ENCODE measurements at regions not wholly inside any gene's neighbourhood (a gene's known extent, or its start where the extent isn't known, plus 50 kb on each side); places are given as distances from the start of the nearest gene placed in this dataset.

DNA sequence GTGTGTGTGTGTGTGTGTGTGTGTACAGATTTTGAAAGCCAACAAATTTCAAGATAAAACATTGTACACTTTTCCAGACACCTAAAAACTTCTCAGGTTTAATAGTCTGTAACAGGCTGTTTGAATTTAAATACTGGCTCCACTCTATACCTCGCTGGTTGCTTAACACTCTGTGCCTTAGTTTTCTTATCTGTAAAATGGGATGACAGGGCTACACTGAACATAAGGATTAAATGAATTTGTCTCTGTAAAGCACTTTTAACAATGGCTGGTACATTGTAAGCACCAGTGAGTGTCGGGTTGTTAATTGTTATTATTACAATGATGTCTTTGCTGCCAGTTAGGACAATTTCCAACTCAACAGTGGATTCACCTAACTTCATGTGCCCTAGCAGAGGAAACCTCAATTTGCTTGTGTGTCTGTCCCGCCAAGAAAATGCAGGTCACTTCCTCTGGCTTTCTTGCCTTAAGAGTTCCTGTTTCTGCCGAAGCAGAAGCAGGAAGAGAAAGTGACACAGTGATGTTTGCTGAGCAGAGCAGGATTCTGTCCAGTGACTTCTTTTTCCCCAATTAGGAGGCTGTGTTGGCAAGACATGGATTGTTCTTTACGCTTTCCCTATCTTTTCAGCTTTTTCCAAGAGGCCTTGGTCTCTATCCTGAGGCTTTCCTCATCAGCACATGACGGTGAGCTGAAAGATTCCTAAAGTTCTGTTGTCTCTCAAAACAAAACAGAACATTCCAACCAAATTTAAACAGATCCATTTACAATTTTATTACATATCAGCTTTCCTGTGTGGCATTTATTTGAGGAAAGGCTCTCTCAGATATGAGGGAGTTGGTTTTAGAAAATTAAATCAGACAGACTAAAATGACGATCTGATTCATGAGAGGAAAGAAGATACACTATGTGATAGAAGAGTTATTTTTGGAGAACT lies 154.1 kb upstream of the ATP2B1 start:
- peak; percentile 42 for DNase-seq
- whole genome bisulfite sequencing, 2 donors (ENCODE audit: low coverage in 1 of 2), result 51 to 52% methylated on average over 6 to 7 of the region's 7 CpGs
- TF ChIP-seq, protein P1, sequence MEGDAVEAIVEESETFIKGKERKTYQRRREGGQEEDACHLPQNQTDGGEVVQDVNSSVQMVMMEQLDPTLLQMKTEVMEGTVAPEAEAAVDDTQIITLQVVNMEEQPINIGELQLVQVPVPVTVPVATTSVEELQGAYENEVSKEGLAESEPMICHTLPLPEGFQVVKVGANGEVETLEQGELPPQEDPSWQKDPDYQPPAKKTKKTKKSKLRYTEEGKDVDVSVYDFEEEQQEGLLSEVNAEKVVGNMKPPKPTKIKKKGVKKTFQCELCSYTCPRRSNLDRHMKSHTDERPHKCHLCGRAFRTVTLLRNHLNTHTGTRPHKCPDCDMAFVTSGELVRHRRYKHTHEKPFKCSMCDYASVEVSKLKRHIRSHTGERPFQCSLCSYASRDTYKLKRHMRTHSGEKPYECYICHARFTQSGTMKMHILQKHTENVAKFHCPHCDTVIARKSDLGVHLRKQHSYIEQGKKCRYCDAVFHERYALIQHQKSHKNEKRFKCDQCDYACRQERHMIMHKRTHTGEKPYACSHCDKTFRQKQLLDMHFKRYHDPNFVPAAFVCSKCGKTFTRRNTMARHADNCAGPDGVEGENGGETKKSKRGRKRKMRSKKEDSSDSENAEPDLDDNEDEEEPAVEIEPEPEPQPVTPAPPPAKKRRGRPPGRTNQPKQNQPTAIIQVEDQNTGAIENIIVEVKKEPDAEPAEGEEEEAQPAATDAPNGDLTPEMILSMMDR (IDR thresholded peaks at IDR 0.05), result no peak
- no peak for TF ChIP-seq POLR2AphosphoS5 (IDR thresholded peaks at IDR 0.05)
- no peak for TF ChIP-seq EP300 (IDR thresholded peaks at IDR 0.05; ENCODE audit: low read depth)
- no peak for TF ChIP-seq POLR2A (IDR thresholded peaks at IDR 0.05)
- Histone ChIP-seq H3K9me3 (no peaks in the 10 kb centered on the region), H3K4me1 (peaks cover 0 to 10% (median 0%) of the 10 kb centered on the region in 4 donors), H3K36me3 (no peaks in the 10 kb centered on the region), H3K27me3 (no peaks in the 10 kb centered on the region), H3K4me3 (no peak overlapping the region), H3K27ac (peak overlapping the region; percentile 39 to 76 (median 54))
- in situ Hi-C loops (cut with MboI; ENCODE audit: low pct_ligation_motif_present in 1 of 4, low pct_unique_long_range_greater_than_20kb in 1 of 4, low sequenced_read_pairs in 3 of 4), result no loop called here
- intact Hi-C loops (cut with DNase I; ENCODE audit: low total_unique reads), result no loop called here

DNA sequence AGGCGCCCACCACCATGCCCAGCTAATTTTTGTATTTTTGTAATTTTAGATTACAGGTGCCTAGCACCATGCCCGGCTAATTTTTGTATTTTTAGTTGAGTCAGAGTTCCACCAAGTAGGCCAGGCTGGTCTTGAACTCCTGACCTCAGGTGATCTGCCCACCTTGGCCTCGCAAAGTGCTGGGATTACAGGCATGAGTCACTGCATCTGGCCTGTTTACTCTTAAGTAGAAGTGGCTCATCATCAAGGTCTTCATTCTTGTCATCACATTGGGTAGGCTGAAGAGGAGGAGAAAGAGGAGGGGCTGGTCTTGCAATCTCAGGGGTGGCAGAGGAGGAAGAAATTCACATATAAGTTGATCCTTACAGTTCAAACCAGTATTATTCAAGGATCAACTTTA lies 152.4 kb upstream of the ATP2B1 start:
- no peak for TF ChIP-seq POLR2AphosphoS5 (IDR thresholded peaks at IDR 0.05)
- no peak for TF ChIP-seq EP300 (IDR thresholded peaks at IDR 0.05; ENCODE audit: low read depth)
- TF ChIP-seq POLR2A (IDR thresholded peaks at IDR 0.05), result no peak
- TF ChIP-seq, protein P1 (IDR thresholded peaks at IDR 0.05), result no peak
- WGBS, 2 donors (ENCODE audit: low coverage in 1 of 2), result 75 to 100% methylated on average over 1 to 3 of the region's 3 CpGs
- Histone ChIP-seq H3K36me3 (no peaks in the 10 kb centered on the region), H3K9me3 (no peaks in the 10 kb centered on the region), H3K27me3 (no peaks in the 10 kb centered on the region), H3K4me1 (peaks cover 0 to 10% (median 0%) of the 10 kb centered on the region in 4 donors), H3K27ac (no peak overlapping the region), H3K4me3 (no peak overlapping the region)
- intact Hi-C loops (cut with DNase I; ENCODE audit: low total_unique reads), result no loop called here
- DNase-seq, result no peak
- in situ Hi-C loops (cut with MboI; ENCODE audit: low pct_ligation_motif_present in 1 of 4, low pct_unique_long_range_greater_than_20kb in 1 of 4, low sequenced_read_pairs in 3 of 4), result no loop called here

DNA sequence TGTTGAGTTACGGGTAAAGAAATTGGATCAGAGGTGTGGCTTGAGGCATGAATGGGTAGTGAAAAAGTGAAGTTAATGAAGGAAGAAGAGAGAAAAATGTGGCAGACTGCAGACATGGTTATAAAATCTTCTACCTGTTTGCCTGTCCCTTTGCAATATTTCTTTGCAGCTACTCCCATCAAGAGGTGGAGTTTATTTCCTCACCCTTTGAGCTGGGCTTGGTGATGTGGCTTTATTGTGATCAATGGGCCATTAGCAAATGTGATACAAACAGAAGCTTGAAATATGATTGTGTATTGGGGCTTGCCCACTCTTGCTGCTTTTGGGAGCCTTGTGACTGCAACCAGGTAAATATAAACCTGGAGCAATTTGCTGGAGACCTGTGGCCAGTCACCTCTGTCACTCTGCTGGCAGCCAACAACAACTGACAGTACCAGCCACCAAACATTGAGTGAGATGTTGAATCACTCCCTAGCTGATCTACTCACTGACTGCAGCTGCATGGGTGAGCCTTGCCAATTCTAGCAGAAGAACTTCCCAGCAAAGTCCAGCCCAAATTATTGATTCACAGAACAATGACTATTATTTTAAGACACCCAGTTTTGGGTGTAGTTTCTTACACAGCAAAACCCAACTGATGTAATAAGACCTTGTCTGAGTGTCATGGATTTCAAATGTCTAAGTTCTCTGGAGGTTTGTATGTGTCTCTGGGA lies 151.0 kb upstream of the ATP2B1 start:
- Histone ChIP-seq H3K27me3 (no peaks in the 10 kb centered on the region), H3K4me1 (peaks cover 0 to 10% (median 0%) of the 10 kb centered on the region in 4 donors), H3K36me3 (no peaks in the 10 kb centered on the region), H3K9me3 (no peaks in the 10 kb centered on the region), H3K4me3 (no peak overlapping the region), H3K27ac (no peak overlapping the region)
- no peak for DNase-seq
- 0% methylated on average over 1 of the region's 1 CpG for WGBS, 2 donors (ENCODE audit: low coverage in 1 of 2)
- intact Hi-C loops (cut with DNase I; ENCODE audit: low total_unique reads) (no loop called here), in situ Hi-C loops (cut with MboI; ENCODE audit: low pct_ligation_motif_present in 1 of 4, low pct_unique_long_range_greater_than_20kb in 1 of 4, low sequenced_read_pairs in 3 of 4) (no loop called here)
- no peak for TF ChIP-seq POLR2A (IDR thresholded peaks at IDR 0.05)
- TF ChIP-seq POLR2AphosphoS5 (IDR thresholded peaks at IDR 0.05), result no peak
- TF ChIP-seq, protein P1 (IDR thresholded peaks at IDR 0.05), result no peak
- no peak for TF ChIP-seq EP300 (IDR thresholded peaks at IDR 0.05; ENCODE audit: low read depth)

DNA sequence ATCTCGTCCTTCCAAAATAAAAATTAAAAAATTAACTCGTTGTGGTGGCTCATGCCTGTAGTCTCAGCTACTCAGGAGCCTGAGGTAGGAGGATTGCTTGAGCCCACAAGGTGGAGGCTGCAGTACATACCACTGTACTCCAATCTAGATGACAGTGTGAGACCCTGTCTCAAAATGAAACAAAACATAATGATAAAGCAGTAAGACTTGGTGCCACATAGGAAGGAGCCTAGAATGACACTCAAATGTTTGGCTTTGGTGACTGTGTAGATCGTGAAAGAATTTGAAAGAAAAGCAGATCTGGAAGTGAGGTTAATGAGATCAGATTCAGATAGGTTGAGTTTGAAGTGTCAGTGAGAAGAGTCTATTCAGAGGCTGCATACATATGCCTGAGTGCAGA lies 150.1 kb upstream of the ATP2B1 start:
- in situ Hi-C loops (cut with MboI; ENCODE audit: low pct_ligation_motif_present in 1 of 4, low pct_unique_long_range_greater_than_20kb in 1 of 4, low sequenced_read_pairs in 3 of 4) (no loop called here), intact Hi-C loops (cut with DNase I; ENCODE audit: low total_unique reads) (no loop called here)
- no peak for DNase-seq
- no peak overlapping the region for H3K27ac ChIP-seq
- H3K27me3 ChIP-seq, result no peaks in the 10 kb centered on the region
- TF ChIP-seq EP300 (IDR thresholded peaks at IDR 0.05; ENCODE audit: low read depth) (no peak), POLR2A (IDR thresholded peaks at IDR 0.05) (no peak), POLR2AphosphoS5 (IDR thresholded peaks at IDR 0.05) (no peak)
- TF ChIP-seq, protein P1 (IDR thresholded peaks at IDR 0.05), result no peak
- no peaks in the 10 kb centered on the region for H3K36me3 ChIP-seq
- WGBS, 2 donors (ENCODE audit: low coverage in 1 of 2), result 82% methylated on average over 3 of the region's 3 CpGs; no CpG with 5 or more reads in 1 of the 2 donors
- no peak overlapping the region for H3K4me3 ChIP-seq
- peaks cover 0 to 10% (median 0%) of the 10 kb centered on the region in 4 donors for H3K4me1 ChIP-seq
- no peaks in the 10 kb centered on the region for H3K9me3 ChIP-seq

Measured in transverse colon (tissue), 4 donors.